ENCODE measurements at regions not wholly inside any gene's neighbourhood (a gene's known extent, or its start where the extent isn't known, plus 50 kb on each side); places are given as distances from the start of the nearest gene placed in this dataset.
"Not testable (repeated sequence)": the region's sequence is repeated elsewhere in the genome, so short reads cannot be mapped to it uniquely, and the experiment has no call there.

- DNase-seq = no peak
These were observed 469.3 kb downstream of the SPATA31D1 start for GRCh38 chr9:82457891-82458290.

- no peak for DNase-seq
These were observed 469.7 kb downstream of the SPATA31D1 start for GRCh38 chr9:82458296-82458695.

- DNase-seq = no peak
These were observed 478.2 kb downstream of the SPATA31D1 start for GRCh38 chr9:82466616-82467260.

- no peak for DNase-seq
These were observed 478.9 kb downstream of the SPATA31D1 start for GRCh38 chr9:82467436-82467835.

GRCh38 chr9:82474235-82474634 is 485.7 kb downstream of the SPATA31D1 start:
- no peak for DNase-seq

- no peak for DNase-seq
These were observed 487.2 kb downstream of the SPATA31D1 start for GRCh38 chr9:82475584-82476301.

GRCh38 chr9:82480921-82481320 is 492.3 kb downstream of the SPATA31D1 start:
- no peak for DNase-seq

- no peak for DNase-seq
These were observed 499.4 kb downstream of the SPATA31D1 start for GRCh38 chr9:82487935-82488312.

GRCh38 chr9:82488313-82489200 is 500.0 kb downstream of the SPATA31D1 start:
- DNase-seq = no peak

GRCh38 chr9:82489201-82489821 is 500.7 kb downstream of the SPATA31D1 start:
- no peak for DNase-seq

- DNase-seq = no peak
These were observed 501.5 kb downstream of the SPATA31D1 start for GRCh38 chr9:82490019-82490499.

GRCh38 chr9:82490821-82491220 is 502.2 kb downstream of the SPATA31D1 start:
- DNase-seq = not testable (repeated sequence)

GRCh38 chr9:82491604-82492003 is 503.0 kb downstream of the SPATA31D1 start:
- DNase-seq = no peak

GRCh38 chr9:82492274-82492673 is 503.7 kb downstream of the SPATA31D1 start:
- no peak for DNase-seq

GRCh38 chr9:82495884-82496777 is 507.6 kb downstream of the SPATA31D1 start:
- DNase-seq = no peak

- DNase-seq = no peak
These were observed 510.2 kb downstream of the SPATA31D1 start for GRCh38 chr9:82498541-82499317.

- DNase-seq = no peak
These were observed 510.8 kb downstream of the SPATA31D1 start for GRCh38 chr9:82499337-82499736.

GRCh38 chr9:82504620-82505019 is 516.0 kb downstream of the SPATA31D1 start:
- no peak for DNase-seq

- DNase-seq = no peak
These were observed 523.1 kb downstream of the SPATA31D1 start for GRCh38 chr9:82511626-82512025.

GRCh38 chr9:82512728-82513127 is 524.2 kb downstream of the SPATA31D1 start:
- DNase-seq = no peak

- no peak for DNase-seq
These were observed 524.7 kb downstream of the SPATA31D1 start for GRCh38 chr9:82513242-82513751.
